Smooth muscle cell (in vitro differentiated cells): ENCODE measurements at regions not wholly inside any gene's neighbourhood (a gene's known extent, or its start where the extent isn't known, plus 50 kb on each side); places are given as distances from the start of the nearest gene placed in this dataset.

ENCODE experiments used
- DNase-seq: peaks from one replicate; lab custom pipeline; 2025; ENCODE audit not compliant: unreplicated experiment; lab: John Stamatoyannopoulos, UW
- H2AFZ ChIP-seq: fragments of 200-600 bp; sonication (generic); 2 replicates; pipeline ENCODE4 v1.6.0; 2016; ENCODE audit warnings: antibody characterized with exemption, low read depth, mild to moderate bottlenecking
- H3F3A ChIP-seq: fragments of 200-600 bp; sonication (generic); 2 replicates; pipeline ENCODE4 v1.6.0; 2017; ENCODE audit warnings: antibody characterized with exemption, low read depth
- H3K27ac ChIP-seq: fragments of 200-600 bp; sonication (generic); 2 replicates; pipeline ENCODE4 v1.5.1; 2016; ENCODE audit warnings: low read depth, mild to moderate bottlenecking
- H3K27me3 ChIP-seq: fragments of 200-600 bp; sonication (generic); 2 replicates; pipeline ENCODE4 v1.6.1; 2016; ENCODE audit warnings: low read depth, mild to moderate bottlenecking
- H3K36me3 ChIP-seq: fragments of 200-600 bp; sonication (generic); 2 replicates; pipeline ENCODE4 v1.5.1; 2016; ENCODE audit warnings: low read depth
- H3K4me1 ChIP-seq: fragments of 200-600 bp; sonication (generic); 2 replicates; pipeline ENCODE4 v1.5.1; 2016; ENCODE audit warnings: low read depth
- H3K4me2 ChIP-seq: fragments of 200-600 bp; sonication (generic); 2 replicates; pipeline ENCODE4 v1.6.0; 2016; ENCODE audit warnings: mild to moderate bottlenecking
- H3K4me3 ChIP-seq: fragments of 200-600 bp; sonication (generic); 2 replicates; pipeline ENCODE4 v1.5.1; 2016; ENCODE audit warnings: mild to moderate bottlenecking
- H3K79me2 ChIP-seq: fragments of 200-600 bp; sonication (generic); 2 replicates; pipeline ENCODE4 v1.6.0; 2016; ENCODE audit warnings: low read depth, mild to moderate bottlenecking
- H3K9ac ChIP-seq: fragments of 200-600 bp; sonication (generic); 2 replicates; pipeline ENCODE4 v1.6.0; 2016; ENCODE audit warnings: low read depth
- H3K9me3 ChIP-seq: fragments of 200-600 bp; sonication (generic); replicated peaks from 2 replicates; pipeline ENCODE4 v1.5.1; 2016; ENCODE audit warnings: low read depth
- H4K20me1 ChIP-seq: fragments of 200-600 bp; sonication (generic); 2 replicates; pipeline ENCODE4 v1.6.0; 2016; ENCODE audit warnings: low read depth
- WGBS: methylation state at CpG from one replicate; pipeline ENCODE4 v1.1.7; 2016; ENCODE audit warnings: low lambda C conversion rate; 5-methylcytosine and 5-hydroxymethylcytosine counted together
- TF ChIP-seq, protein P1 (sequence below): fragments of 200-600 bp; sonication (generic); IDR thresholded peaks from 2 replicates; pipeline ENCODE4 v1.5.1; 2017; ENCODE audit warnings: borderline replicate concordance, mild to moderate bottlenecking, antibody characterized with exemption; ENCODE audit not compliant: insufficient read depth, poor library complexity, severe bottlenecking

DNA sequence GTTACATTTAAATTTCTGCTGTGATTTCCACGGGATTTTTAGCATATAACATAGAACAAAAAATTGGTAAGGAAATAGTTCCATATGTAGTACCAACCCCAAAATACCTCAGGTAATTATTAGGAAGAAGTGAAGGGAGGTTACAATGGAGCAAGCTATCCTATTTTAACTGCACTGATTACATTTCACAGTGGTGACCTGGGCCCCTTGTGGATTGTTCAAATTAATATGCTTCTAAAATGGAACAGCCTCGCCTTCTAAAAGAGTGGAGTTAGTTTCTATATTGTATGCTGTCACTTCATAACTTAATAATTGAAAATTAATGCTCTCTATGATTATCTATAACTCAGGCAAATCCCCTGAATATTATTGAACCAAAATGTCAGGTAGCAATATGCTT lies 651.7 kb upstream of the GBE1 start:
- no peaks in the 10 kb centered on the region for H3K9me3 ChIP-seq
- no peak for DNase-seq
- no peak overlapping the region for H3K9ac ChIP-seq
- H3K4me1 ChIP-seq: no peaks in the 10 kb centered on the region
- H3K36me3 ChIP-seq: no peaks in the 10 kb centered on the region
- H3K4me3 ChIP-seq: no peak overlapping the region
- no peaks in the 10 kb centered on the region for H4K20me1 ChIP-seq
- H3K27ac ChIP-seq: no peak overlapping the region
- H3K27me3 ChIP-seq: no peaks in the 10 kb centered on the region
- no peaks in the 10 kb centered on the region for H3F3A ChIP-seq
- TF ChIP-seq, protein P1, sequence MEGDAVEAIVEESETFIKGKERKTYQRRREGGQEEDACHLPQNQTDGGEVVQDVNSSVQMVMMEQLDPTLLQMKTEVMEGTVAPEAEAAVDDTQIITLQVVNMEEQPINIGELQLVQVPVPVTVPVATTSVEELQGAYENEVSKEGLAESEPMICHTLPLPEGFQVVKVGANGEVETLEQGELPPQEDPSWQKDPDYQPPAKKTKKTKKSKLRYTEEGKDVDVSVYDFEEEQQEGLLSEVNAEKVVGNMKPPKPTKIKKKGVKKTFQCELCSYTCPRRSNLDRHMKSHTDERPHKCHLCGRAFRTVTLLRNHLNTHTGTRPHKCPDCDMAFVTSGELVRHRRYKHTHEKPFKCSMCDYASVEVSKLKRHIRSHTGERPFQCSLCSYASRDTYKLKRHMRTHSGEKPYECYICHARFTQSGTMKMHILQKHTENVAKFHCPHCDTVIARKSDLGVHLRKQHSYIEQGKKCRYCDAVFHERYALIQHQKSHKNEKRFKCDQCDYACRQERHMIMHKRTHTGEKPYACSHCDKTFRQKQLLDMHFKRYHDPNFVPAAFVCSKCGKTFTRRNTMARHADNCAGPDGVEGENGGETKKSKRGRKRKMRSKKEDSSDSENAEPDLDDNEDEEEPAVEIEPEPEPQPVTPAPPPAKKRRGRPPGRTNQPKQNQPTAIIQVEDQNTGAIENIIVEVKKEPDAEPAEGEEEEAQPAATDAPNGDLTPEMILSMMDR: no peak
- H2AFZ ChIP-seq: no peak overlapping the region
- no peaks in the 10 kb centered on the region for H3K79me2 ChIP-seq
- H3K4me2 ChIP-seq: no peak overlapping the region
- WGBS: 87% methylated on average over 2 of the region's 2 CpGs

DNA sequence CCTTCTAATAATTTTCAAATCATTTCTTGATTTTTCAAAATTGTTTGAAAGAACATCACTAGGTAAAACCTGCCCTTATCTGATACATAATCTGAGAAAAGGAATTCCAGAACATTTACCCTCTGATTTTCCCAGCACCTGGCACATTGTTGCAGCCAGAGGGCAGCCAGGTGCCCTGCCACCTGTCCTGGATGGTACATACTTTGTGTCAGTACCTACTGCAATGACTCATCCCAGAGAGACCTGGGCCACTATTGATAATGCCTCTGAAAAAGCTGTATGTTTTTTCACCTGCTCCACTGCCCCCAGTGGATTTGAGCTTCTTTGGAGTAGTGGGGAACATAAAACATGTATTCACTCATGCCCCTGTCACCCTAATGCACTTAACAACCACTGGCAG lies 648.9 kb upstream of the GBE1 start:
- TF ChIP-seq, protein P1: no peak
- no peaks in the 10 kb centered on the region for H3F3A ChIP-seq
- H4K20me1 ChIP-seq: no peaks in the 10 kb centered on the region
- no peak overlapping the region for H3K4me2 ChIP-seq
- no peaks in the 10 kb centered on the region for H3K27me3 ChIP-seq
- H2AFZ ChIP-seq: no peak overlapping the region
- H3K27ac ChIP-seq: no peak overlapping the region
- no peaks in the 10 kb centered on the region for H3K9me3 ChIP-seq
- no peaks in the 10 kb centered on the region for H3K79me2 ChIP-seq
- H3K9ac ChIP-seq: no peak overlapping the region
- no peak for DNase-seq
- H3K36me3 ChIP-seq: no peaks in the 10 kb centered on the region
- H3K4me1 ChIP-seq: no peaks in the 10 kb centered on the region
- no peak overlapping the region for H3K4me3 ChIP-seq

DNA sequence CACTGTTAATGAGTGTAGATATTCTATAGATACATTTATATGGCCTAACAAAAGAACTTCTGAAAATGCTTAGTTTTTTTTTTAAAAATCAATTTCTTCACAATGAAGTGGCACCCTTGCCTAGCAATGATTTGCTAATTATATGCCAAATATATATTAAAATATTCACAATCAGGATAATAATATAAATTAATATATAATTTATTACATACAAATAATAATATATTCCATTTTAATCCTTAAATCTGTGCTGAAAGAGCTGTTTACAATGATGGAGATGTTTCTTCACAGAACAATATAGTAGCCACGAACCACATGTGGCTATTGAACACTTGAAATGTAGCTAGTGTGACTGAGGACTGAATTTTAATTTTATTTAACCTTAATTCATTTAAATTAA lies 648.4 kb upstream of the GBE1 start:
- no peaks in the 10 kb centered on the region for H3F3A ChIP-seq
- 76% methylated on average over 1 of the region's 1 CpG for WGBS
- no peak overlapping the region for H3K4me3 ChIP-seq
- H3K9me3 ChIP-seq: no peaks in the 10 kb centered on the region
- no peak overlapping the region for H3K4me2 ChIP-seq
- H4K20me1 ChIP-seq: no peaks in the 10 kb centered on the region
- no peak overlapping the region for H3K9ac ChIP-seq
- H3K27ac ChIP-seq: no peak overlapping the region
- TF ChIP-seq, protein P1: no peak
- H2AFZ ChIP-seq: no peak overlapping the region
- H3K4me1 ChIP-seq: no peaks in the 10 kb centered on the region
- no peaks in the 10 kb centered on the region for H3K27me3 ChIP-seq
- no peaks in the 10 kb centered on the region for H3K36me3 ChIP-seq
- DNase-seq: no peak
- no peaks in the 10 kb centered on the region for H3K79me2 ChIP-seq

DNA sequence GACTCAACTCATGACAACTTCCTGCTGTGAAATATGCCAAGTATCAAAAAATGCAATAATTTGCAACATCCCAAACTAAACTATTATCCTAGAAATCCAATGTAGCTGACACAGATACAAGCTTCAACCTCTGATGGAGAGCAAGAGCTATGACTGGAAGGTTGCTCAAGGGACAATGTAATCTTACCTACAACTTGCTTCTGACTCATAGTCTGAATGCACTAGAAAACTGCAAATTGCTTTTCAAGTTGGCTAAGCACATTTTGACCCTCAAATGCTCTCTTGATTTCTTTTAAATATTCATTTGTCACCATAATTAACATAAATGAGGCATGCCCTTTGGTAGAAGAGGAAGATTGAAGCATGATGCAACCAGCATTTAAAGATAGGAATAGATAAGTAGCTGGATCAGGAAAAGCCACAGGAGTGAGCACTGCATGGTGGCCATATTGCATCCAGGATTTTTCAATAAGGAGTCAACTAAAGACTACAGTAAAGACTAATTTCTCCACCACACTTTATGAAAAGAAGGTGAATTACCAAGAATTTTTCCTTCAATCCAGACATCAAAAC lies 630.8 kb upstream of the GBE1 start:
- no peaks in the 10 kb centered on the region for H3K4me1 ChIP-seq
- H3K27ac ChIP-seq: no peak overlapping the region
- no peaks in the 10 kb centered on the region for H3K36me3 ChIP-seq
- no peak overlapping the region for H3K4me2 ChIP-seq
- no peak overlapping the region for H2AFZ ChIP-seq
- H3K79me2 ChIP-seq: no peaks in the 10 kb centered on the region
- H3K9ac ChIP-seq: no peak overlapping the region
- DNase-seq: no peak
- H3K27me3 ChIP-seq: no peaks in the 10 kb centered on the region
- no peak overlapping the region for H3K4me3 ChIP-seq
- no peaks in the 10 kb centered on the region for H4K20me1 ChIP-seq
- TF ChIP-seq, protein P1: no peak
- no peaks in the 10 kb centered on the region for H3F3A ChIP-seq
- H3K9me3 ChIP-seq: no peaks in the 10 kb centered on the region
